Choroid plexus epithelial cell (primary cell): ENCODE measurements at regions not wholly inside any gene's neighbourhood (a gene's known extent, or its start where the extent isn't known, plus 50 kb on each side); places are given as distances from the start of the nearest gene placed in this dataset.
A peak's percentile ranks its signal among the peaks of the same experiment; 100 is the strongest.

Source experiments
- DNase-seq: peaks from one replicate; pipeline ENCODE4 v3.0.0-alpha.2; 2010; ENCODE audit warnings: low read depth
- H3K4me3 ChIP-seq: 2 replicates; pipeline ENCODE4 v1.5.1; 2011; ENCODE audit warnings: low read depth, mild to moderate bottlenecking, control low read depth, low read length, moderate library complexity
- TF ChIP-seq, protein P1 (sequence below): conservative IDR thresholded peaks from 2 replicates; pipeline ENCODE4 v1.5.1; 2011; ENCODE audit warnings: low read depth, mild to moderate bottlenecking, control low read depth, inconsistent platforms, low read length, moderate library complexity

DNA sequence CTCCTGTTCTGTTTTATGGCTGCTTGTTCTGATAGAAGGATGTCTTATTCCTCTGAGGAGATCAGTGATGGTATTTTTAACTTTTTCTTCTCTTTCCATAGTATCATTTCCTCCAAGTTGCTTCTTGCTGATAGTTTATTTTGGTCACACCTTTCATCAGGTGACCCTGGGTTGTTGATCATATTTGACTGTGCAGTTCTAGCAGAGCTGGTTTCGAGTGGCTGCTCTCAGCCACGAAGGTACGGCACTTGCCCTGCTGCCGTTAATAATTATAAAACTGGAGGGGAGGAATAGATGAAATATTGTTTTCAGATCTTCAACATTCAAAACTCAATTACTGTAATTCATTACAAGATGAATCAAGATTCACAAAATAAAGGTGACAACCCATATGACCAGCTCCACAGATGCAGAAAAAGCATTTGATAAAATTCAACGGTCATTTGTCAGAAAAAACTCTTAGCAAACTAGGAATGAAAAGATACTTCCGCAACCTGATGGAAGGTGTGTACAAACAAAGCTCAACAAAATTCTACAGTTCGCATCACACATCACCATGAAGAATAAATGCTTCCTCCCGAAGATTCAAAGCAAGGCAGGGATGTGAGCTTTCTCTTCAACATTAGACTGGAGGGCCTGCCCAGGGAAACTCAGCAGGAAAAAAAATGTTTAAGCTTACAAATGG is 59.2 kb upstream of the RTL6 start:
- TF ChIP-seq, protein P1, sequence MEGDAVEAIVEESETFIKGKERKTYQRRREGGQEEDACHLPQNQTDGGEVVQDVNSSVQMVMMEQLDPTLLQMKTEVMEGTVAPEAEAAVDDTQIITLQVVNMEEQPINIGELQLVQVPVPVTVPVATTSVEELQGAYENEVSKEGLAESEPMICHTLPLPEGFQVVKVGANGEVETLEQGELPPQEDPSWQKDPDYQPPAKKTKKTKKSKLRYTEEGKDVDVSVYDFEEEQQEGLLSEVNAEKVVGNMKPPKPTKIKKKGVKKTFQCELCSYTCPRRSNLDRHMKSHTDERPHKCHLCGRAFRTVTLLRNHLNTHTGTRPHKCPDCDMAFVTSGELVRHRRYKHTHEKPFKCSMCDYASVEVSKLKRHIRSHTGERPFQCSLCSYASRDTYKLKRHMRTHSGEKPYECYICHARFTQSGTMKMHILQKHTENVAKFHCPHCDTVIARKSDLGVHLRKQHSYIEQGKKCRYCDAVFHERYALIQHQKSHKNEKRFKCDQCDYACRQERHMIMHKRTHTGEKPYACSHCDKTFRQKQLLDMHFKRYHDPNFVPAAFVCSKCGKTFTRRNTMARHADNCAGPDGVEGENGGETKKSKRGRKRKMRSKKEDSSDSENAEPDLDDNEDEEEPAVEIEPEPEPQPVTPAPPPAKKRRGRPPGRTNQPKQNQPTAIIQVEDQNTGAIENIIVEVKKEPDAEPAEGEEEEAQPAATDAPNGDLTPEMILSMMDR, result no peak
- DNase-seq, result no peak
- no peak overlapping the region for H3K4me3 ChIP-seq

DNA sequence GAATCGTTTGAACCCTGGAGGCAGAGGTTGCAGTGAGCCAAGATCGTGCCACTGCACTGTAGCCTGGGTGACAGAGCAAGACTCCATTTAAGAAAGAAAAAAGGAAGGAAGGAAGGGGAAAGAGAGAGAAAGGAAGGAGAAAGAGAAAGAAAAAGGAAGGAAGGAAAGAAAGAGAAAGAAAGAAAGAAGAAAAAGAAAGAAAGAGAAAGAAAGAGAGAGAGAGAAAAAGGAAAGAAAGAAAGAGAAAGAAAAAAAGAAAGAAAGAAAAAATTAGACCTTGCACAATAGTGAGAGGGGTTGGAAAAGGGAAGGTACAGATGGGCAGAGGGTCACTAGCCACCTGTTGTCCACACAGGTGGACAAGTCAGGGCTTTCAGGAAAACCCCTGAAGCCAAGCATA is 57.6 kb upstream of the RTL6 start:
- TF ChIP-seq, protein P1, result no peak
- DNase-seq, result no peak

DNA sequence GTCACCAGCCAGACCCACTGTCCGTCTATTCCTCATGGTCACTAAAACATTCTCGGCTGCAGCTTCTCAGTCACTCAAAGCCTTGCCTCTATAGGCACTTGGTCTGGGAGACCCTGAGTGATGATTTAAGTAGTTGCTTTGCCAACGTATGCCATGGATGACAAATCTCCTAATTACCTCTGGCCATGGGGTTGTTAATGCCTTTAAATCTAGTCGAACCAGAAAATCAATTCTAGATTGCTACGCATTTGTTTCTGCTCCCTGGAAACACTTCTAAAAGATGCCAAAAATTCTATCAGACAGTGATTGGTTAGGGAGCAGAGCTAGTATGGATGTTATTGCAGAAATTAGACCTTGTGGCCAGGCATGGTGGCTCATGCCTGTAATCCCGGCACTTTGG is 57.0 kb upstream of the RTL6 start:
- TF ChIP-seq, protein P1, result no peak
- DNase-seq, result no peak
- no peak overlapping the region for H3K4me3 ChIP-seq

More for the DNA sequence above, 57.6 kb upstream of the RTL6 start:
- no peak overlapping the region for H3K4me3 ChIP-seq

GRCh38 chr22:44554411-44554810 is 56.4 kb upstream of the RTL6 start:
- TF ChIP-seq, protein P1, result no peak
- no peak for DNase-seq
- no peak overlapping the region for H3K4me3 ChIP-seq

GRCh38 chr22:44550711-44551491 is 52.9 kb upstream of the RTL6 start:
- H3K4me3 ChIP-seq, result peak overlapping the region; percentile 47

GRCh38 chr22:44549701-44550100 is 51.7 kb upstream of the RTL6 start:
- DNase-seq, result no peak
- H3K4me3 ChIP-seq, result no peak overlapping the region
- TF ChIP-seq, protein P1, result no peak

More at GRCh38 chr22:44550711-44551491, 52.9 kb upstream of the RTL6 start:
- peak; percentile 84 for DNase-seq
- TF ChIP-seq, protein P1, result no peak
